Spleen (tissue), 7 donors: ENCODE measurements at regions not wholly inside any gene's neighbourhood (a gene's known extent, or its start where the extent isn't known, plus 50 kb on each side); places are given as distances from the start of the nearest gene placed in this dataset.

Experiments used
- POLR2A ChIP-seq, 3 donors: fragments of 450-650 bp; IDR thresholded peaks; one replicate each; pipeline ENCODE4 v1.5.1; 2017; ENCODE audit warnings: antibody characterized with exemption in 3 of 3, mild to moderate bottlenecking in 1 of 3
- POLR2AphosphoS5 ChIP-seq, 3 donors: sonication (generic); formaldehyde crosslinking; IDR thresholded peaks; one replicate each; pipeline ENCODE4 v1.5.1; 2017; ENCODE audit warnings: antibody characterized with exemption in 3 of 3
- TF ChIP-seq, protein P1 (sequence below), 11 experiments: fragments of 200-600 bp in 7 of 11; fragments of 450-650 bp in 4 of 11; sonication (generic) in 4 of 11; IDR thresholded peaks in 8 of 11; conservative IDR thresholded peaks in 3 of 11; 1 replicate in 7 of 11; 2 replicates in 4 of 11; pipeline versions ENCODE4 v1.4.0 to v1.8.0; 2016 to 2021; ENCODE audit warnings: antibody characterized with exemption in 11 of 11, inconsistent platforms in 4 of 11, mild to moderate bottlenecking in 1 of 11
- donor health status: DM: no; HTN: no; CAD: no; lungs with moderate emphysema.
- donor health status: DM: no; HTN: no; CAD: no.
- donor health status: DM: no; HTN: no; CAD: no.

DNA sequence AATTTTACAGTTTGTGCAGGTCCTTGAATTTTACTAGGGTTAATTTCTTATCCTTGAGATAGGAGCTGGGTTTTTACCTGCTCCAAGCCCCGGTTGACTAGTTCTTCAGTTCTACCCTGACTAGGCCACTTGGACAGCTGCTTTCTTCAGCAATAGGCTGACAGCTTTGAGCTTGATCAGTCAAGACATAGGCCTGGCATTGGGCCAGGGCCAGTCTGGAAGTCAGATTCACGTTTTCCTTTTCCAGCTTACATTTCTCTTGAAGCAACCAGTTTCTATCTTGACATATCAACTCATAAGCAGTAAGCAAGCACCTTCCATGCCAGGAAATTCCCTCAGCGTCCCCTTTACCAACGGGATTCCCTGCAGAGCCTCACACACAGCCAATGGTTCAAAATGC lies 63.7 kb upstream of the AJAP1 start:
- TF ChIP-seq POLR2AphosphoS5 (IDR thresholded peaks at IDR 0.05) (no peak), POLR2A (IDR thresholded peaks at IDR 0.05) (no peak)
- TF ChIP-seq, protein P1, sequence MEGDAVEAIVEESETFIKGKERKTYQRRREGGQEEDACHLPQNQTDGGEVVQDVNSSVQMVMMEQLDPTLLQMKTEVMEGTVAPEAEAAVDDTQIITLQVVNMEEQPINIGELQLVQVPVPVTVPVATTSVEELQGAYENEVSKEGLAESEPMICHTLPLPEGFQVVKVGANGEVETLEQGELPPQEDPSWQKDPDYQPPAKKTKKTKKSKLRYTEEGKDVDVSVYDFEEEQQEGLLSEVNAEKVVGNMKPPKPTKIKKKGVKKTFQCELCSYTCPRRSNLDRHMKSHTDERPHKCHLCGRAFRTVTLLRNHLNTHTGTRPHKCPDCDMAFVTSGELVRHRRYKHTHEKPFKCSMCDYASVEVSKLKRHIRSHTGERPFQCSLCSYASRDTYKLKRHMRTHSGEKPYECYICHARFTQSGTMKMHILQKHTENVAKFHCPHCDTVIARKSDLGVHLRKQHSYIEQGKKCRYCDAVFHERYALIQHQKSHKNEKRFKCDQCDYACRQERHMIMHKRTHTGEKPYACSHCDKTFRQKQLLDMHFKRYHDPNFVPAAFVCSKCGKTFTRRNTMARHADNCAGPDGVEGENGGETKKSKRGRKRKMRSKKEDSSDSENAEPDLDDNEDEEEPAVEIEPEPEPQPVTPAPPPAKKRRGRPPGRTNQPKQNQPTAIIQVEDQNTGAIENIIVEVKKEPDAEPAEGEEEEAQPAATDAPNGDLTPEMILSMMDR (IDR thresholded peaks at IDR 0.05 in 8 of 11, conservative IDR thresholded peaks at IDR 0.05 in 3 of 11), result no peak
